Mucosa of stomach (tissue), 1 donor: ENCODE measurements at regions not wholly inside any gene's neighbourhood (a gene's known extent, or its start where the extent isn't known, plus 50 kb on each side); places are given as distances from the start of the nearest gene placed in this dataset.

Source experiments
- H3K27me3 ChIP-seq: one replicate; pipeline ENCODE4 v1.7.0; 2013; ENCODE audit warnings: mild to moderate bottlenecking, low read length; ENCODE audit not compliant: control insufficient read depth, insufficient read depth
- H3K36me3 ChIP-seq: one replicate; pipeline ENCODE4 v1.7.0; 2013; ENCODE audit warnings: low read length; ENCODE audit not compliant: control insufficient read depth, insufficient read depth
- H3K4me1 ChIP-seq: one replicate; pipeline ENCODE4 v1.7.0; 2013; ENCODE audit warnings: mild to moderate bottlenecking, low read length; ENCODE audit not compliant: control insufficient read depth, insufficient read depth
- H3K4me3 ChIP-seq: one replicate; pipeline ENCODE4 v1.7.0; 2013; ENCODE audit warnings: low read length
- H3K9ac ChIP-seq: one replicate; pipeline ENCODE4 v1.7.0; 2013; ENCODE audit warnings: mild to moderate bottlenecking, low read length, moderate library complexity
- H3K9me3 ChIP-seq: one replicate; pipeline ENCODE4 v1.7.0; 2013; ENCODE audit warnings: mild to moderate bottlenecking, low read length, moderate library complexity; ENCODE audit not compliant: control insufficient read depth
- donor health status: Pancreatic carcinoma.

DNA sequence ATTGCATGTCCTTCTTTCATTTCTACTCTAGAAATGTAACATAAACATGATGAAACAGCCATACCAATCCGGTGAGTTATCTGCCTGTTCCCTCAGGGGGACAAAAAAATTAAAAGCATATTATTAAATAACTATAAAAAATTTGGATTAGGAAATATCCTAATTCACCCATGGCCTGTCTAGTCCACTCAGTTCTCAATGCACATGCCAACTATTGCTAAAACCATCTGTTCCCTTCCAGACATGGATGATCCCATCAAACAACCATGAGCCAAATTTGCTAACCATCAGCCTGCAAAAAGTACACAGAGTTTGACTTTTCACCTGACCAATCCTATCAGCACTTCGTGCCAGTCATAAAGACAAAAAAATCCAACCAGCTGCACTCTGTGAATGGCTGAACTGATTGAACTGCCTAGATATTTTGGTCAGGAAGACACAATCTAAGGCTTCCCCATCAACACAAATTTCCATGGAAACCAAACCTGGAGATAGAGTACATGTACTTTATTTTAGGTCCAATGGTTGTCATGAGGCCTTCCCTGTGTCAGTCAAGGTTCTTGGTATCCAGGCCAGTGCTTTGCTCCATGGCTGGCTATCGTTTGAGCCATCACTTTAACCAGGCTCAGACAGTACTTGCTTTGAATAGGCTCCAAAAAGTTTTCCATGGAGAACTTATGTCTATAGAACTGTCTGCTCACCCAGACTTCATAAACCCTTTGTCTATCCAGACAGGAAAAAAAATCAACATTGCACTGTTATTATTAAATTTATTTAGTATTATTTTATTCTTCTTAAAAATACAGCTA lies 570.8 kb downstream of the LTN1 start:
- H3K4me1 ChIP-seq = no peaks in the 10 kb centered on the region
- H3K9me3 ChIP-seq = no peaks in the 10 kb centered on the region
- H3K9ac ChIP-seq = no peak overlapping the region
- H3K27me3 ChIP-seq = no peaks in the 10 kb centered on the region
- no peaks in the 10 kb centered on the region for H3K36me3 ChIP-seq
- no peak overlapping the region for H3K4me3 ChIP-seq

- Histone ChIP-seq H3K36me3 (no peaks in the 10 kb centered on the region), H3K4me3 (no peak overlapping the region), H3K27me3 (no peaks in the 10 kb centered on the region), H3K4me1 (no peaks in the 10 kb centered on the region), H3K9ac (no peak overlapping the region), H3K9me3 (no peaks in the 10 kb centered on the region)
These were observed 572.9 kb downstream of the LTN1 start for GRCh38 chr21:28419811-28420210.

GRCh38 chr21:28418726-28419514 lies 573.8 kb downstream of the LTN1 start:
- Histone ChIP-seq H3K9me3 (no peaks in the 10 kb centered on the region), H3K27me3 (no peaks in the 10 kb centered on the region), H3K36me3 (no peaks in the 10 kb centered on the region), H3K4me3 (no peak overlapping the region), H3K4me1 (no peaks in the 10 kb centered on the region), H3K9ac (no peak overlapping the region)

GRCh38 chr21:28410256-28410655 lies 582.4 kb downstream of the LTN1 start:
- Histone ChIP-seq H3K4me3 (no peak overlapping the region), H3K36me3 (no peaks in the 10 kb centered on the region), H3K9ac (no peak overlapping the region), H3K4me1 (no peaks in the 10 kb centered on the region), H3K27me3 (no peaks in the 10 kb centered on the region), H3K9me3 (no peaks in the 10 kb centered on the region)

DNA sequence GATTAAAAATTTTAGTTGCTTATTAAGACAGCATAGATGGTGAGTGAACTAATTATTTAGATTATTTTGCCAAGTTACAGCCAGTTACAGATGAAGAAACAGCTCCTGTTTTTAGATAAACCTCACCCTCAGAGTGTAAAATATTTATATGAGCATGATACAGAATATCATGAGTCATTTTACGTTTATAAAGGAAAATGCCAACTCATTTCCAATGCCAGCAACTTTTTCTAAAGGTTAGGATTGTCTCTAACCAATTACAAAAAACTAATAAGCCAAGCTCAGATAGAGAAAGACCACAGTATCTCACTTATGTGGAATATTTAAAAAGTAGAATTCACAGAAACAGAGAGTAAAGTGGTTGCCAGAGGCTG lies 590.1 kb downstream of the LTN1 start:
- Histone ChIP-seq H3K9me3 (no peaks in the 10 kb centered on the region), H3K4me1 (no peaks in the 10 kb centered on the region), H3K27me3 (no peaks in the 10 kb centered on the region), H3K36me3 (no peaks in the 10 kb centered on the region), H3K9ac (no peak overlapping the region), H3K4me3 (no peak overlapping the region)

DNA sequence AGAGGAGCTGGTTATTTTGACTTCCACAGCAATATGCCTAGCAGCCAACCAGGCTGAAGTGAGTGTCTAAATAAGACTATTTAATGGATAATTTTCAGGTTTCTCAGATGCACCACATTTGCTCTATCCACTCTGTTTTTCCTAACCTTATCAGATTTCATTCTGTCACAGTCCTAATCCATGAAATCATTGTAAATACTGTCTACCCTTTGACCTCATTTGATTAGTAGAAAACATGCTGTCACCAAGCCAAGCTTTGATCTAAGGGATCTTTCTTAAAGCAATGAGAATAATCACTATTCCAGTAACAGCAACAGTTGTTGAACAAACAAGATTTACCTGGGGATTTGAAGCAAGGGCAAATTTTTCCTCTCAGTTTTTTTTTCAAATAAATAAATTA lies 595.6 kb downstream of the LTN1 start:
- Histone ChIP-seq H3K36me3 (no peaks in the 10 kb centered on the region), H3K4me3 (no peak overlapping the region), H3K4me1 (peaks cover 15% of the 10 kb centered on the region), H3K9me3 (no peaks in the 10 kb centered on the region), H3K9ac (no peak overlapping the region), H3K27me3 (no peaks in the 10 kb centered on the region)

- no peak overlapping the region for H3K4me3 ChIP-seq
- no peaks in the 10 kb centered on the region for H3K9me3 ChIP-seq
These were observed 596.3 kb downstream of the LTN1 start for GRCh38 chr21:28396421-28396820.

GRCh38 chr21:28393279-28393678 lies 599.4 kb downstream of the LTN1 start:
- Histone ChIP-seq H3K9ac (peak overlapping the region; percentile 51), H3K36me3 (no peaks in the 10 kb centered on the region), H3K27me3 (no peaks in the 10 kb centered on the region), H3K9me3 (no peaks in the 10 kb centered on the region), H3K4me1 (peaks cover 15% of the 10 kb centered on the region), H3K4me3 (peak overlapping the region; percentile 10)

More at GRCh38 chr21:28396421-28396820, 596.3 kb downstream of the LTN1 start:
- Histone ChIP-seq H3K36me3 (no peaks in the 10 kb centered on the region), H3K9ac (no peak overlapping the region), H3K4me1 (peaks cover 15% of the 10 kb centered on the region), H3K27me3 (no peaks in the 10 kb centered on the region)

DNA sequence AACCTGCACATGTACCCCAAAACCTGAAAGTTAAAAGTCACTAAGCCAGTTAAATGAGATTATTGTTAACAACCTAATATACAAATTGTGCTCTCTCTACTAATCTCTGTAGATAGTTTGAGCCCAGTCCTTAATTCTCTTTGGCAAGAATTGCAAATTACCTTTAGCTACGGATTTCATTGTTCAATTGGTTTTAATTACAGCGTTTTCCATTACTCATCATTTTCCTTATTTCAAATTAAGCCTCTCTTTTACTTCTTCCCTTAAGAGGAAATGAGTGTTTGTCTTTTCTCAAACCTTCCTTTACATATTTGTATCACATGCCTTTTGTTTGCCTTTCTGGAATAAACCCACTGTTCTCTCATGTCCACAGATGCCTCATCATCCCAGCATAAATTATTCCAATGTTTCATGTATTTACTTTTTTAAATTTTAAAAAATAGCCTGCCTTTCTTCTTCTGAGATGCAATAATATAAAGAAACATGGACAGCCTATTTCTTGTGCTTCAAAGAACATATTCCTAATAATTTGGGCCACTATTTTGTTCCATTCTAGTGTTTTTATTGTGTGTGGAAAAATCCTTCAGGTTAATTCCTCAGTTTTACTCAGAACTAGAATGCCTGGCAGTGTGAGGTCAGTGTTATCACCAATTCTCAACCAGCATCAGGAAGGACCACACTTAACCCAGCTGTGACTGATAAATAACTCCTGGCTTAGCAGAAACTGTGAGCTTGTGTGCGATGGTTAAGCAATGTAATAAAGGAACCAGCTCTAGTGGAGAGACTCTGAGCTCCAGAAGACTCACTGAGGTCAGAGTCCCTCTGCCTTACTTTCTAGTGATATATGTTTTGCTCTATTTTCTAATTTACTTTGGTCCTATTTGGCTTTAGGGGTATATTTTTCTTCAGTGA lies 600.5 kb downstream of the LTN1 start:
- Histone ChIP-seq H3K36me3 (no peaks in the 10 kb centered on the region), H3K4me1 (peaks cover 15% of the 10 kb centered on the region)

DNA sequence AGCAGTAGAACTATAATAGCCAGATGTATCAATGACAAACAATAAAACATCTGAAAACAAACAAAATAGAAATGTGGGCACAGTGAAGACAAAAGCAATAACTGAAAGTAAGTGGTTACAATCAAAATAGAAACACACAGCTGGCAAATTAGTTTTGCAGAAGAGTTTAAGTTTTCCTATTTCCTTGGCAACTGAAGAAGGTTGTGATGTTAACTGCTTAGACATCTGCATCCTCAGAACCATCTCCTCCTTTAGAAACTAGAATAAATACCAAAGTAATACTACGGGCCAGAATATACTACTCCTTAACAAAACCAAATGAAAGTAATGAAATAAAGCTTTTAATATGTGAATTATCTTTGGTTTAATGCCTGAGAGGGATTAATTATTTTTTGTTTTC lies 605.5 kb downstream of the LTN1 start:
- no peaks in the 10 kb centered on the region for H3K36me3 ChIP-seq
- H3K9ac ChIP-seq = no peak overlapping the region
- H3K4me1 ChIP-seq = no peaks in the 10 kb centered on the region
- no peaks in the 10 kb centered on the region for H3K9me3 ChIP-seq
- no peak overlapping the region for H3K4me3 ChIP-seq
- no peaks in the 10 kb centered on the region for H3K27me3 ChIP-seq

More for the DNA sequence above, 600.5 kb downstream of the LTN1 start:
- H3K9me3 ChIP-seq = no peaks in the 10 kb centered on the region
- no peak overlapping the region for H3K4me3 ChIP-seq
- no peak overlapping the region for H3K9ac ChIP-seq
- H3K27me3 ChIP-seq = no peaks in the 10 kb centered on the region

DNA sequence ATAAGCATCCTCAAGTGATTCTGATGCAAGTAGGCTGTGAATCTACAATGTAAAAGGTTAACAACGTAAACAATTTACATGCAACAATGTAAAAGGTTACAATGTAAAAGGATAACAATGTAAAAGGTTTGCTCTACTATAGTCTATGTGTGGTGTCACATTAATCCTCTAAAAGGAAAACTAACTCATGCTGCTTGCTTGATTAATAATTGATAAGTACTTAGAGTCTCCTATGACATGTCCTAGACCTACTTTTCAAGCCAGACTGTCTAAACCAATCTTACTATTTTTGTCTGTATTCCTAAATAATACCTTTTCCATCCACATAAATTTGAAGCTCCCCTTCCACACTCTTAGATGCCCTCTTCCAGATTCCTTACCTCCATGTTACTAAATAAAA lies 606.8 kb downstream of the LTN1 start:
- Histone ChIP-seq H3K4me3 (no peak overlapping the region), H3K9ac (no peak overlapping the region), H3K36me3 (no peaks in the 10 kb centered on the region)

More for the DNA sequence above, 606.8 kb downstream of the LTN1 start:
- Histone ChIP-seq H3K9me3 (no peaks in the 10 kb centered on the region), H3K27me3 (no peaks in the 10 kb centered on the region), H3K4me1 (no peaks in the 10 kb centered on the region)
